IMR-90 (cell line): ENCODE measurements at regions not wholly inside any gene's neighbourhood (a gene's known extent, or its start where the extent isn't known, plus 50 kb on each side); places are given as distances from the start of the nearest gene placed in this dataset.

ENCODE experiments used
- ATAC-seq: fragments of 200-7000 bp; cut with Tn5 transposase; 2 replicates; pipeline ENCODE4 v1.9.1; 2020; ENCODE audit warnings: low read depth, mild to moderate bottlenecking, moderate library complexity
- BruUV-seq: library from RNA; stranded (reverse); fragments of 400-500 nt; replicated peaks from 2 replicates; lab custom pipeline; 2021; lab: Mats Ljungman, UMichigan
- CTCF ChIA-PET: fragments of 300-600 bp; formaldehyde crosslinking; extraction: SDS; loops from one replicate; lab custom pipeline; 2021; ENCODE audit warnings: antibody characterized with exemption; lab: Yijun Ruan, JAX
- POLR2A ChIA-PET: fragments of 300-600 bp; sonication (Branson Sonifier 250); formaldehyde crosslinking; loops from one replicate; lab custom pipeline; 2022; ENCODE audit warnings: antibody characterized with exemption; ENCODE audit not compliant: unreplicated experiment; lab: Charles Lee
- DNase-seq: peaks from one replicate; pipeline ENCODE4 v3.0.0; 2013
- H2AFZ ChIP-seq: replicated peaks from 2 replicates; pipeline ENCODE3; 2013; ENCODE audit warnings: low read length, mild to moderate bottlenecking; ENCODE audit not compliant: poor library complexity
- H2AK5ac ChIP-seq: 2 replicates; pipeline ENCODE4 v1.6.1; 2013; ENCODE audit warnings: low read depth, low read length, inconsistent platforms
- H2AK9ac ChIP-seq: replicated peaks from 2 replicates; pipeline ENCODE3; 2013; ENCODE audit warnings: mild to moderate bottlenecking, low read depth, low read length, moderate library complexity; ENCODE audit not compliant: poor library complexity
- H2BK120ac ChIP-seq: 2 replicates; pipeline ENCODE4 v1.6.1; 2013; ENCODE audit warnings: low read depth, low read length, inconsistent platforms
- H2BK15ac ChIP-seq: 3 replicates; pipeline ENCODE4 v1.6.1; 2013; ENCODE audit warnings: low read depth, low read length, inconsistent platforms
- H2BK20ac ChIP-seq: 2 replicates; pipeline ENCODE4 v1.6.1; 2013; ENCODE audit warnings: low read depth, mild to moderate bottlenecking, inconsistent platforms, low read length, moderate library complexity
- H2BK5ac ChIP-seq: 2 replicates; pipeline ENCODE4 v1.6.1; 2013; ENCODE audit warnings: mild to moderate bottlenecking, low read depth, low read length, inconsistent platforms; ENCODE audit not compliant: poor library complexity, severe bottlenecking
- H3K14ac ChIP-seq: replicated peaks from 2 replicates; pipeline ENCODE4 v1.6.1; 2013; ENCODE audit warnings: low read depth, low read length, inconsistent platforms
- H3K18ac ChIP-seq: 2 replicates; pipeline ENCODE4 v1.6.1; 2013; ENCODE audit warnings: low read depth, low read length, control low read depth
- H3K23ac ChIP-seq: 2 replicates; pipeline ENCODE4 v1.6.1; 2013; ENCODE audit warnings: low read depth, low read length, inconsistent platforms
- H3K27ac ChIP-seq: 2 replicates; pipeline ENCODE4 v1.5.1; 2013; ENCODE audit warnings: mild to moderate bottlenecking, control low read depth, low read length; ENCODE audit not compliant: insufficient read depth
- H3K27me3 ChIP-seq: 2 replicates; pipeline ENCODE4 v1.6.1; 2013; ENCODE audit warnings: low read length; ENCODE audit not compliant: control insufficient read depth, insufficient read depth
- H3K36me3 ChIP-seq: 2 replicates; pipeline ENCODE4 v1.6.1; 2013; ENCODE audit warnings: low read length, mixed read lengths; ENCODE audit not compliant: control insufficient read depth, insufficient read depth
- H3K4ac ChIP-seq: 2 replicates; pipeline ENCODE4 v1.6.1; 2013; ENCODE audit warnings: low read depth, low read length, inconsistent platforms
- H3K4me1 ChIP-seq: 2 replicates; pipeline ENCODE4 v1.6.1; 2013; ENCODE audit warnings: low read length, mixed read lengths; ENCODE audit not compliant: control insufficient read depth, insufficient read depth
- H3K4me2 ChIP-seq: 2 replicates; pipeline ENCODE4 v1.6.1; 2013; ENCODE audit warnings: low read depth, mild to moderate bottlenecking, control low read depth, low read length, moderate library complexity
- H3K4me3 ChIP-seq: 2 replicates; pipeline ENCODE4 v1.5.1; 2013; ENCODE audit warnings: low read depth, mild to moderate bottlenecking, control low read depth, low read length, moderate library complexity; ENCODE audit not compliant: insufficient read depth
- H3K56ac ChIP-seq: 2 replicates; pipeline ENCODE4 v1.6.1; 2013; ENCODE audit warnings: low read length, inconsistent platforms; ENCODE audit not compliant: insufficient read depth; ENCODE audit errors: extremely low read depth
- H3K79me1 ChIP-seq, 2 experiments: 2 replicates each; pipeline ENCODE4 v1.6.1; 2013; ENCODE audit warnings: low read length in 2 of 2, inconsistent platforms in 1 of 2, low read depth in 1 of 2
- H3K9ac ChIP-seq: 2 replicates; pipeline ENCODE4 v1.6.1; 2013; ENCODE audit warnings: low read depth, low read length, control low read depth
- H3K9me1 ChIP-seq: 2 replicates; pipeline ENCODE4 v1.6.1; 2013; ENCODE audit warnings: low read length, inconsistent platforms; ENCODE audit not compliant: insufficient read depth
- H3K9me3 ChIP-seq: 2 replicates; pipeline ENCODE4 v1.6.1; 2013; ENCODE audit warnings: low read length; ENCODE audit not compliant: control insufficient read depth, insufficient read depth
- H4K20me1 ChIP-seq: 2 replicates; pipeline ENCODE4 v1.6.1; 2013; ENCODE audit warnings: low read length, inconsistent platforms; ENCODE audit not compliant: insufficient read depth
- H4K5ac ChIP-seq: 2 replicates; pipeline ENCODE4 v1.6.1; 2013; ENCODE audit warnings: mild to moderate bottlenecking, low read depth, low read length, control low read depth
- H4K8ac ChIP-seq, 2 experiments: 2 replicates each; pipeline ENCODE4 v1.6.1; 2013; ENCODE audit warnings: low read depth in 2 of 2, low read length in 2 of 2, control low read depth in 1 of 2, inconsistent platforms in 1 of 2
- H4K91ac ChIP-seq: 2 replicates; pipeline ENCODE4 v1.6.1; 2013; ENCODE audit warnings: low read depth, low read length, inconsistent platforms; ENCODE audit not compliant: insufficient read depth
- BHLHE40 ChIP-seq: fragments of 150-350 bp; IDR thresholded peaks from 2 replicates; pipeline ENCODE4 v1.6.1; 2016; ENCODE audit warnings: mild to moderate bottlenecking, low read depth, low read length
- CEBPB ChIP-seq: IDR thresholded peaks from 2 replicates; pipeline ENCODE4 v1.6.1; 2012; ENCODE audit warnings: low read depth, low read length, improper control_type of control experiment
- CHD1 ChIP-seq: IDR thresholded peaks from 2 replicates; pipeline ENCODE4 v1.6.1; 2012; ENCODE audit warnings: low read depth, low read length, improper control_type of control experiment
- FOS ChIP-seq: fragments of 150-350 bp; IDR thresholded peaks from 2 replicates; pipeline ENCODE4 v1.6.1; 2016; ENCODE audit warnings: low read depth, low read length
- MAFK ChIP-seq: IDR thresholded peaks from 2 replicates; pipeline ENCODE4 v1.6.1; 2012; ENCODE audit warnings: low read depth, low read length, improper control_type of control experiment
- MAZ ChIP-seq: IDR thresholded peaks from 2 replicates; pipeline ENCODE4 v1.6.1; 2012; ENCODE audit warnings: low read depth, mild to moderate bottlenecking, low read length, improper control_type of control experiment, moderate library complexity, borderline replicate concordance
- MXI1 ChIP-seq: IDR thresholded peaks from 2 replicates; pipeline ENCODE4 v1.6.1; 2012; ENCODE audit warnings: low read depth, mild to moderate bottlenecking, low read length, moderate library complexity, borderline replicate concordance
- NFE2L2 ChIP-seq: fragments of 150-350 bp; IDR thresholded peaks from 2 replicates; pipeline ENCODE4 v1.6.1; 2016; ENCODE audit warnings: low read depth, mild to moderate bottlenecking, low read length
- POLR2A ChIP-seq: IDR thresholded peaks from 2 replicates; pipeline ENCODE4 v1.6.1; 2012; ENCODE audit warnings: mild to moderate bottlenecking, low read depth, low read length
- RAD21 ChIP-seq: IDR thresholded peaks from 2 replicates; pipeline ENCODE4 v1.6.1; 2012; ENCODE audit warnings: low read length, improper control_type of control experiment
- RCOR1 ChIP-seq: IDR thresholded peaks from 2 replicates; pipeline ENCODE4 v1.6.1; 2012; ENCODE audit warnings: mild to moderate bottlenecking, low read length, improper control_type of control experiment; ENCODE audit not compliant: insufficient replicate concordance
- RFX5 ChIP-seq: IDR thresholded peaks from 2 replicates; pipeline ENCODE4 v1.8.0; 2012; ENCODE audit warnings: low read depth, mild to moderate bottlenecking, low read length, moderate library complexity
- SMC3 ChIP-seq: fragments of 150-350 bp; IDR thresholded peaks from 2 replicates; pipeline ENCODE4 v1.6.1; 2016; ENCODE audit warnings: low read depth, mild to moderate bottlenecking, antibody characterized with exemption, low read length, moderate library complexity
- WGBS, 2 experiments: methylation state at CpG; one replicate each; pipeline versions ENCODE4 v1.1.5 to v1.1.7; 2013; ENCODE audit warnings: missing lambda C conversion rate in 2 of 2; ENCODE audit not compliant: insufficient read length in 1 of 2; ENCODE audit errors: extremely low coverage in 2 of 2; 5-methylcytosine and 5-hydroxymethylcytosine counted together
- dilution Hi-C: fragments of 300-500 bp; cut with HindIII; formaldehyde crosslinking; loops from one replicate; pipeline ENCODE4 v1.14.3; 2018; ENCODE audit warnings: low sequenced_read_pairs; ENCODE audit not compliant: unreplicated experiment
- in situ Hi-C: fragments of 300-500 bp; cut with MboI; formaldehyde crosslinking; loops from 3 replicates; pipeline ENCODE4 v1.14.3; 2019; ENCODE audit warnings: low sequenced_read_pairs, inconsistent platforms, mixed read lengths
- intact Hi-C: fragments of 100-400 bp; cut with micrococcal nuclease; formaldehyde crosslinking; loops from 2 replicates; pipeline ENCODE4 v1.10.0; 2022
- TF ChIP-seq, protein P1 (sequence below): fragments of 150-350 bp; IDR thresholded peaks from 2 replicates; pipeline ENCODE4 v1.6.1; 2016; ENCODE audit warnings: low read depth, mild to moderate bottlenecking, low read length, moderate library complexity, borderline replicate concordance
- TF ChIP-seq, protein P2 (sequence below): conservative IDR thresholded peaks from 2 replicates; pipeline ENCODE4 v1.5.1; 2012; ENCODE audit warnings: mild to moderate bottlenecking, low read depth, low read length, improper control_type of control experiment
- TF ChIP-seq, protein P3 (sequence below): fragments of 150-350 bp; IDR thresholded peaks from 2 replicates; pipeline ENCODE4 v1.6.1; 2017; ENCODE audit warnings: mild to moderate bottlenecking, antibody characterized with exemption, low read length, low read depth

DNA sequence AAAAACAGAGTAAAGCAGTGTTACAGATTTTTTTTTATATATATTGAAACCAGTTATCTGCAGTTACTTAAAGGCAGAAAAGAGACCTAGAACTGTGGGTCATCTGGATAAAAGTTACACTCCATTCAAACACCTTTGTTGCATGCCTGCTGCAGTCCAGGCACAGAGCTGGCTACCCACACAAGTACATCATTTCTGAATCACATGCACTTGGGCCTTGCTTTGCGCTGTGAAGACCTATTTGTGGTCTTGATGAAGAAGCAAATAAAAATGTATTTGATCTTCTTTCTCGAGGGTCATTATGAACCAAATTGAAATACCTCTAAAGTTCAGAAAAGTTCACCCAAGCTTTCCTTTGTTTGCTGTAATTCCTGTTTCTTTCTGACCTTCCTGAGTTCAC is 503.0 kb upstream of the ZNF608 start:
- POLR2A ChIA-PET, result no interaction called here
- dilution Hi-C loops, result no loop called here
- intact Hi-C loops, result loop anchor here (10.0 kb wide), 1 partner anchor 505 kb away; the partner anchor contains the start of gene ZNF608

More for the DNA sequence above, 503.0 kb upstream of the ZNF608 start:
- Histone ChIP-seq H3K9me1 (no peaks in the 10 kb centered on the region), H3K56ac (no peak overlapping the region), H3K4me2 (no peak overlapping the region), H3K9me3 (peaks cover 11% of the 10 kb centered on the region), H3K4me3 (no peak overlapping the region), H4K91ac (no peak overlapping the region), H3K23ac (no peak overlapping the region), H4K5ac (no peak overlapping the region), H3K4me1 (no peaks in the 10 kb centered on the region), H2AK9ac (no peak overlapping the region), H2AFZ (no peak overlapping the region), H3K14ac (no peak overlapping the region), H2BK120ac (no peak overlapping the region), H2BK15ac (no peak overlapping the region), H3K36me3 (no peaks in the 10 kb centered on the region), H3K4ac (no peak overlapping the region), H3K79me1 (no peaks in the 10 kb centered on the region), H2BK20ac (no peak overlapping the region), H3K27me3 (no peaks in the 10 kb centered on the region), H4K20me1 (no peaks in the 10 kb centered on the region), H4K8ac (no peak overlapping the region), H3K27ac (no peak overlapping the region), H3K9ac (no peak overlapping the region), H2AK5ac (no peak overlapping the region), H2BK5ac (no peak overlapping the region), H3K18ac (no peak overlapping the region)
- DNase-seq, result no peak
- in situ Hi-C loops, result no loop called here
- CTCF ChIA-PET, result interaction anchor here (0.6 to 0.7 kb wide), 2 partner anchors 261 to 463 kb away, joined by 3 to 10 read pairs; no protein-coding TSS in a partner anchor
- TF ChIP-seq POLR2A (no peak), RAD21 (no peak), SMC3 (no peak), MAFK (no peak), CHD1 (no peak), RFX5 (no peak), CEBPB (no peak), NFE2L2 (no peak), RCOR1 (no peak), FOS (no peak), MXI1 (no peak), BHLHE40 (no peak), MAZ (no peak)
- TF ChIP-seq, protein P1, sequence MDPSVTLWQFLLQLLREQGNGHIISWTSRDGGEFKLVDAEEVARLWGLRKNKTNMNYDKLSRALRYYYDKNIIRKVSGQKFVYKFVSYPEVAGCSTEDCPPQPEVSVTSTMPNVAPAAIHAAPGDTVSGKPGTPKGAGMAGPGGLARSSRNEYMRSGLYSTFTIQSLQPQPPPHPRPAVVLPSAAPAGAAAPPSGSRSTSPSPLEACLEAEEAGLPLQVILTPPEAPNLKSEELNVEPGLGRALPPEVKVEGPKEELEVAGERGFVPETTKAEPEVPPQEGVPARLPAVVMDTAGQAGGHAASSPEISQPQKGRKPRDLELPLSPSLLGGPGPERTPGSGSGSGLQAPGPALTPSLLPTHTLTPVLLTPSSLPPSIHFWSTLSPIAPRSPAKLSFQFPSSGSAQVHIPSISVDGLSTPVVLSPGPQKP, result no peak
- TF ChIP-seq, protein P2, sequence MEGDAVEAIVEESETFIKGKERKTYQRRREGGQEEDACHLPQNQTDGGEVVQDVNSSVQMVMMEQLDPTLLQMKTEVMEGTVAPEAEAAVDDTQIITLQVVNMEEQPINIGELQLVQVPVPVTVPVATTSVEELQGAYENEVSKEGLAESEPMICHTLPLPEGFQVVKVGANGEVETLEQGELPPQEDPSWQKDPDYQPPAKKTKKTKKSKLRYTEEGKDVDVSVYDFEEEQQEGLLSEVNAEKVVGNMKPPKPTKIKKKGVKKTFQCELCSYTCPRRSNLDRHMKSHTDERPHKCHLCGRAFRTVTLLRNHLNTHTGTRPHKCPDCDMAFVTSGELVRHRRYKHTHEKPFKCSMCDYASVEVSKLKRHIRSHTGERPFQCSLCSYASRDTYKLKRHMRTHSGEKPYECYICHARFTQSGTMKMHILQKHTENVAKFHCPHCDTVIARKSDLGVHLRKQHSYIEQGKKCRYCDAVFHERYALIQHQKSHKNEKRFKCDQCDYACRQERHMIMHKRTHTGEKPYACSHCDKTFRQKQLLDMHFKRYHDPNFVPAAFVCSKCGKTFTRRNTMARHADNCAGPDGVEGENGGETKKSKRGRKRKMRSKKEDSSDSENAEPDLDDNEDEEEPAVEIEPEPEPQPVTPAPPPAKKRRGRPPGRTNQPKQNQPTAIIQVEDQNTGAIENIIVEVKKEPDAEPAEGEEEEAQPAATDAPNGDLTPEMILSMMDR, result no peak
- TF ChIP-seq, protein P3, sequence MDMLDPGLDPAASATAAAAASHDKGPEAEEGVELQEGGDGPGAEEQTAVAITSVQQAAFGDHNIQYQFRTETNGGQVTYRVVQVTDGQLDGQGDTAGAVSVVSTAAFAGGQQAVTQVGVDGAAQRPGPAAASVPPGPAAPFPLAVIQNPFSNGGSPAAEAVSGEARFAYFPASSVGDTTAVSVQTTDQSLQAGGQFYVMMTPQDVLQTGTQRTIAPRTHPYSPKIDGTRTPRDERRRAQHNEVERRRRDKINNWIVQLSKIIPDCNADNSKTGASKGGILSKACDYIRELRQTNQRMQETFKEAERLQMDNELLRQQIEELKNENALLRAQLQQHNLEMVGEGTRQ, result no peak
- no peak for ATAC-seq
- no CpG with 5 or more reads among the region's 2 CpGs for WGBS, 2 experiments
- no TSS peak for BruUV-seq
